ENCODE measurements at regions not wholly inside any gene's neighbourhood (a gene's known extent, or its start where the extent isn't known, plus 50 kb on each side); places are given as distances from the start of the nearest gene placed in this dataset.

DNA sequence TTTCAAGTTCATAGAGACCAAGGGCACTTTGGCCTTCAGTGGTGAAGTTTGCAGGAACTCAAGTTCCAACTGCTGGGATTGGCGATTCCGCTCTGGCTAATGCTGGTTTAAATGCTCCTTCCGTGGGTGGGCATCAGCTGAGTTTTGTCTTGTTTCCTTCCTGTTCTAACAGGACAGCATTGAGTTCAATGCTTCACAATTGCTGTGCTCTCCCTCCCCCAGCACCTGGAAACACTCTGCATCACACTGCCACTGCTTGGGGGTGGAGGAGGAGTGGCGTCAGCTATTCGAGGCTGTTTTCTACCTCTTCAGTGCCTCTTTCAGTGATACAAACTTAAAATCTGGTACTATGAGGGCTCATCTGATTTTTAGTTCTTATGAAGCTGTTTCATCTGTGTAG is 634.9 kb downstream of the FSCB start:
- Histone ChIP-seq H3K27ac (no peak overlapping the region), H3K4me3 (no peak overlapping the region), H3K27me3 (replicated peaks in 1 of 7) (no peaks in the 10 kb centered on the region), H3K36me3 (no peaks in the 10 kb centered on the region), H3K4me1 (no peaks in the 10 kb centered on the region), H3K9me3 (peaks cover 0 to 5% (median 0%) of the 10 kb centered on the region in 8 donors)
- 70 to 86% (median 80%) methylated on average over 5 of the region's 5 CpGs for WGBS, 5 donors
- TF ChIP-seq POLR2A (IDR thresholded peaks at IDR 0.05) (no peak), POLR2AphosphoS5 (IDR thresholded peaks at IDR 0.05) (no peak), CTCF (IDR thresholded peaks at IDR 0.05 in 8 of 11, conservative IDR thresholded peaks at IDR 0.05 in 3 of 11) (no peak)
- intact Hi-C loops (cut with DNase I; ENCODE audit: low total_unique reads): no loop called here
- DNase-seq: no peak

GRCh38 chr14:43858981-43859380 is 648.1 kb downstream of the FSCB start:
- TF ChIP-seq POLR2AphosphoS5 (IDR thresholded peaks at IDR 0.05) (no peak), POLR2A (IDR thresholded peaks at IDR 0.05) (no peak), CTCF (IDR thresholded peaks at IDR 0.05 in 8 of 11, conservative IDR thresholded peaks at IDR 0.05 in 3 of 11) (no peak)
- DNase-seq: no peak
- Histone ChIP-seq H3K27me3 (replicated peaks in 1 of 7) (no peaks in the 10 kb centered on the region), H3K27ac (no peak overlapping the region), H3K4me3 (no peak overlapping the region), H3K9me3 (peaks cover 0 to 10% (median 2%) of the 10 kb centered on the region in 8 donors), H3K4me1 (no peaks in the 10 kb centered on the region), H3K36me3 (no peaks in the 10 kb centered on the region)
- intact Hi-C loops (cut with DNase I; ENCODE audit: low total_unique reads): no loop called here

DNA sequence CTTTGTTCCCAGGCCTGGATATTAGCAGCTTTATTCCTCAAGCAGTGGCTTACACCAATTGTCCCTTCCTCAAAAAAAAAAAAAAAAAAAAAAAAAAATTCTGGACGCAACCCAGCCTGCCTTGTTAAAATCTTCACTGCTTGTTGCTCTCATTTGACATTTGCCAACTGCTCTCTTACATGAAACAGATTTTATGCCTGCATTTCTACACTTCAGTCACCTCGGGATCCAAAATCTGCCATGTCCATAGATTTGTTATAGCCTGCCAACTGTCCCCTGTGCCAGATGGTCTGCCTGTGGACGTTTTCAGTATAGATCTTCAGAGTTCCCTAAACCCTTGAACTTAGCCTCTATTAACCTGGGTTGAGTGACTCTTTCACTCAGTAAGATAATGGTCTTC is 651.5 kb downstream of the FSCB start:
- no peaks in the 10 kb centered on the region for H3K4me1 ChIP-seq
- 55 to 73% (median 66%) methylated on average over 3 of the region's 3 CpGs for WGBS, 5 donors
- DNase-seq: no peak
- intact Hi-C loops (cut with DNase I; ENCODE audit: low total_unique reads): no loop called here
- no peak overlapping the region for H3K4me3 ChIP-seq
- no peak overlapping the region for H3K27ac ChIP-seq
- H3K36me3 ChIP-seq: no peaks in the 10 kb centered on the region
- no peaks in the 10 kb centered on the region for H3K9me3 ChIP-seq
- TF ChIP-seq POLR2AphosphoS5 (IDR thresholded peaks at IDR 0.05) (no peak), POLR2A (IDR thresholded peaks at IDR 0.05) (no peak), CTCF (IDR thresholded peaks at IDR 0.05 in 8 of 11, conservative IDR thresholded peaks at IDR 0.05 in 3 of 11) (no peak)
- no peaks in the 10 kb centered on the region for H3K27me3 ChIP-seq (replicated peaks in 1 of 7)

DNA sequence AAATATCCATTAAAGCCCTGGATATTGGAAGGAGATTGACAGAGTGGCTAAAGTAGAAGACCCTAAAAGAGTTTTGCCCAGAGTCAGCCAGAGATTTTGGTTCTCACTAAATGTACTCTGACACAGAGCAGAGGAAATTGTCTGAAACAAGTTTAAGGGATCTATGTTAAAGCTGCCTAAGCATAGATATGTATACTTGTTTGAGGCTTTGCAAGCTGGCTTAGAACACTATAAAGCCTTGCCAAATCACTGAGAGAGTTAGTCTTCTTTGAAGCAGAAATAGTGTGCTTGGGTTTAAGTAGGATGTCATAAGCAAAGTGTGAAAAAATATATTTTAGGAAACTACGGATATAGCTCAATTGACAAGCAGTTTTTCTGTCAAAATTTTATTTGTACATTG is 653.5 kb downstream of the FSCB start:
- no peak for DNase-seq
- Histone ChIP-seq H3K4me3 (no peak overlapping the region), H3K4me1 (no peaks in the 10 kb centered on the region), H3K9me3 (no peaks in the 10 kb centered on the region), H3K27ac (no peak overlapping the region), H3K27me3 (replicated peaks in 1 of 7) (no peaks in the 10 kb centered on the region), H3K36me3 (no peaks in the 10 kb centered on the region)
- intact Hi-C loops (cut with DNase I; ENCODE audit: low total_unique reads): no loop called here
- 79 to 95% (median 90%) methylated on average over 1 of the region's 1 CpG for WGBS, 5 donors
- TF ChIP-seq POLR2AphosphoS5 (IDR thresholded peaks at IDR 0.05) (no peak), POLR2A (IDR thresholded peaks at IDR 0.05) (no peak)

GRCh38 chr14:43803076-43803689 is 703.9 kb downstream of the FSCB start:
- WGBS, 5 donors: 61 to 83% (median 77%) methylated on average over 2 of the region's 2 CpGs
- Histone ChIP-seq H3K27ac (no peak overlapping the region), H3K9me3 (peaks cover 0 to 30% (median 18%) of the 10 kb centered on the region in 8 donors), H3K4me3 (no peak overlapping the region), H3K36me3 (no peaks in the 10 kb centered on the region), H3K27me3 (replicated peaks in 1 of 7) (no peaks in the 10 kb centered on the region), H3K4me1 (no peaks in the 10 kb centered on the region)
- intact Hi-C loops (cut with DNase I; ENCODE audit: low total_unique reads): no loop called here
- TF ChIP-seq POLR2AphosphoS5 (IDR thresholded peaks at IDR 0.05) (no peak), CTCF (IDR thresholded peaks at IDR 0.05 in 8 of 11, conservative IDR thresholded peaks at IDR 0.05 in 3 of 11) (no peak), POLR2A (IDR thresholded peaks at IDR 0.05) (no peak)
- DNase-seq: no peak

All from spleen (tissue), 11 donors.